ENCODE measurements at regions not wholly inside any gene's neighbourhood (a gene's known extent, or its start where the extent isn't known, plus 50 kb on each side); places are given as distances from the start of the nearest gene placed in this dataset.

DNA sequence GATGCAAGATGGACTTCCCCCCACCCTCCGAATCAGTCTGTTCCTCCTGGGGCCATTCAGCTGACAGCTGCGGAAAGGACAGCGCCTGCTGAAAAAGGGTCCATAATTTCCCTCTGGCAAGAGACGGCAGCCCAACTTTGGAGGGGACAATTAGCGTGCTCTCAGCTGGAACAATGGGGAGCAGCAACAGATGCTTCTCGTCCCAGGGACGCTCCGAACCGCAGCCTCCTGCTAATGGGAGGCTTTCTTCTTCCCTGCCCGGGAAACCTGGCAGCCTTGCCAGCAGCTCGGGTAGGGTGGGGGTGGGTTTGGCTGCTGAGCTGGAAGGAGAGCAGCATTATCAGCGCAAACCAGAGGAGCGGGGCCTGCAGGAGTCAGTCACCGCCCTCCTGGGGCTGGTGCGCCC is 500.0 kb upstream of the SALL1 start:
- H3K9ac ChIP-seq (ENCODE audit: low read length in 2 of 2) = no peak overlapping the region
- H3K27me3 ChIP-seq (ENCODE audit: control insufficient read depth in 1 of 2, insufficient read depth in 2 of 2, low read length in 2 of 2) = peaks cover 0 to 2% of the 10 kb centered on the region in 2 donors
- H3K36me3 ChIP-seq (ENCODE audit: control insufficient read depth in 2 of 2, insufficient read depth in 2 of 2, low read length in 2 of 2) = no peaks in the 10 kb centered on the region
- no peak overlapping the region for H3K27ac ChIP-seq (ENCODE audit: low read length)
- no peaks in the 10 kb centered on the region for H3K4me1 ChIP-seq (ENCODE audit: control insufficient read depth, insufficient read depth, low read length)
- peaks cover 0 to 5% of the 10 kb centered on the region in 2 donors for H3K9me3 ChIP-seq (ENCODE audit: control insufficient read depth in 2 of 2, low read length in 2 of 2)
- no peak overlapping the region for H3K4me3 ChIP-seq (ENCODE audit: low read length in 2 of 2)

DNA sequence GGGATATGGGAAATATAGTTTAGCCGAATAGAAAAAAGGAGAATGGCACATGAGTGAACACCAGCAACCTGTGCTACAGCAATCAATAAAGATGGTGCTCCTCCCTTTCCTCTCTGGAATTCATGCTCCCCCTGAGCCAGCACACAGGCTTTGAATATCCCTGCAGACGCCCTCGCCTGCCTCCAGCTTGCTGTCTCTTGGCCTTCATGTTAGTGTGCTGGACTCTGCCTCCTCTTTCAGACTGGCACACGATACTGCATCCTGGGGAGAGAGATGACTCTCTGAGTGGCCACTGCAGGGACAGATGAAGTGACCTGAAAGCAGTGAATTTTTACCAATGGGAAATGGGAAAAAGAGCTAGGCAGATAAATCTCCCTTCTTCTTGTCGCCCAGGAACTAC is 498.6 kb upstream of the SALL1 start:
- H3K4me1 ChIP-seq (ENCODE audit: control insufficient read depth, insufficient read depth, low read length) = no peaks in the 10 kb centered on the region
- peaks cover 0 to 5% of the 10 kb centered on the region in 2 donors for H3K9me3 ChIP-seq (ENCODE audit: control insufficient read depth in 2 of 2, low read length in 2 of 2)
- no peak overlapping the region for H3K9ac ChIP-seq (ENCODE audit: low read length in 2 of 2)

DNA sequence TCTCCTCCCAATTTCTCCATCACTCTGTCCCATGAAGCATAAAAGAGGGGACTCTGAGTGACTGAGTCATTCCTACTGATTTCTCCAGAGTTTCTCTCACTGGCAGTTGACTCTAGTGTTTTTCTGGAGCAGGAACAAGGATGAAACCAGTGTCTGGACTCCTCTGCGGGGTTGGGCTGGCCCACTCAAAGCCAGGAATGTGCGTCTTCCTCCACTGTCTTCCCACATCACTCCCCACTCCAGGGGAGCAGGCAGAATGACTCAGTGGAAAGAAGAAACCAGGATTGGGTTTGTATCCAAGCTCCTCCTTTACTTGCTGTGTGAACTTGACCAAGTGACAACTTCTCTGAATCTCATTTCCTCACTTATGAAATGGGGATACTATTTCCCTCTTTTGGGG is 497.5 kb upstream of the SALL1 start:
- Histone ChIP-seq H3K27ac (ENCODE audit: low read length) (no peak overlapping the region), H3K36me3 (ENCODE audit: control insufficient read depth in 2 of 2, insufficient read depth in 2 of 2, low read length in 2 of 2) (no peaks in the 10 kb centered on the region), H3K9ac (ENCODE audit: low read length in 2 of 2) (no peak overlapping the region), H3K27me3 (ENCODE audit: control insufficient read depth in 1 of 2, insufficient read depth in 2 of 2, low read length in 2 of 2) (peaks cover 0 to 2% of the 10 kb centered on the region in 2 donors), H3K4me1 (ENCODE audit: control insufficient read depth, insufficient read depth, low read length) (no peaks in the 10 kb centered on the region), H3K9me3 (ENCODE audit: control insufficient read depth in 2 of 2, low read length in 2 of 2) (peaks cover 0 to 5% of the 10 kb centered on the region in 2 donors), H3K4me3 (ENCODE audit: low read length in 2 of 2) (no peak overlapping the region)

More for the DNA sequence above, 498.6 kb upstream of the SALL1 start:
- Histone ChIP-seq H3K27me3 (ENCODE audit: control insufficient read depth in 1 of 2, insufficient read depth in 2 of 2, low read length in 2 of 2) (peaks cover 0 to 2% of the 10 kb centered on the region in 2 donors), H3K27ac (ENCODE audit: low read length) (no peak overlapping the region), H3K36me3 (ENCODE audit: control insufficient read depth in 2 of 2, insufficient read depth in 2 of 2, low read length in 2 of 2) (no peaks in the 10 kb centered on the region), H3K4me3 (ENCODE audit: low read length in 2 of 2) (no peak overlapping the region)

DNA sequence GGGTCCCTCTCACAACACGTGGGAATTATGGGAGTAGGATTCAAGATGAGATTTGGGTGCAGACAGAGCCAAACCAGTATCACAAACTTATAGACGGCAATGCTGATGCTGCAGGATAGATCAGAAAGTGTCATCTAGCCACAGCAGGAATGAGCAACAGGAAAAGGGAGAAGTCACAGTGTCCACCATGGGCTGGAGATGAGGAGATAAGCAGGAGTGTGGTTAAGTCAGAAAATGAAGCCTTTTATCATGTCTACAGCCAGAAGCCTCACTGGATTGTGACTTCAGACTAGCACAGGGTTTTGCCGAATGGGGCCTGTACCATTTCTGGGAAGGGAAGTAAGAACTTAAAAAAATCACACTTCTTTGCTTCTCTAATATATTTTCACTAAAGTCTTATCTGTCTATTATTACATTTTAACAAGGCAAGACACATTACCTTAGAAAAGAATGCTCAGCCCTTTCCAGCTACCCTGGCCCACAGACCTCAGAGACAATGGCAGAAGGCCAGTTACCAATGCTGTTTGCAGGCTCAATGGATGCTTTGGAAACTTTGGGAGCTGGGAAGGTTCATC is 490.2 kb upstream of the SALL1 start:
- H3K4me1 ChIP-seq (ENCODE audit: control insufficient read depth, insufficient read depth, low read length) = no peaks in the 10 kb centered on the region
- no peak overlapping the region for H3K4me3 ChIP-seq (ENCODE audit: low read length in 2 of 2)
- no peak overlapping the region for H3K9ac ChIP-seq (ENCODE audit: low read length in 2 of 2)
- H3K27me3 ChIP-seq (ENCODE audit: control insufficient read depth in 1 of 2, insufficient read depth in 2 of 2, low read length in 2 of 2) = peaks cover 0 to 3% of the 10 kb centered on the region in 2 donors
- peaks cover 0 to 5% of the 10 kb centered on the region in 2 donors for H3K9me3 ChIP-seq (ENCODE audit: control insufficient read depth in 2 of 2, low read length in 2 of 2)
- no peaks in the 10 kb centered on the region for H3K36me3 ChIP-seq (ENCODE audit: control insufficient read depth in 2 of 2, insufficient read depth in 2 of 2, low read length in 2 of 2)
- no peak overlapping the region for H3K27ac ChIP-seq (ENCODE audit: low read length)

DNA sequence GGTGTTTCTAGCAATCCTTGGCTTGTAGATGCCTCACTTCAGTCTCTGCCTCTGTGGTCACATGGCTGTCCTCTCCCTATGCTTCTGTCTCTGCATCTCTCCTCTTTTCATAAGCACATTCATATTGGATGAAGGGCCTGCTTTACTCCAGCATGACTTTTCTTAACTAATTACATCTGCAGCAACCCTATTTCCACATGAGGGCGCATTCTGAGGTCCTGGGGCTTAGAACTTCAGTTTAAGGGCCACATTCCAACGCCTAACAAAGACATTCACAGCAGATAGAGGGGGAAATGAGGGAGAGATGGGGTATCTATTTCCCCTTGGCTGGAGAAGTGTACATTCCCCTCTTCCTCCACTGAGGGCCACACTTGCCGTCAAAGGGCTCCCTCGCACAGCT is 489.1 kb upstream of the SALL1 start:
- H3K27ac ChIP-seq (ENCODE audit: low read length) = no peak overlapping the region
- no peak overlapping the region for H3K4me3 ChIP-seq (ENCODE audit: low read length in 2 of 2)
- H3K9ac ChIP-seq (ENCODE audit: low read length in 2 of 2) = no peak overlapping the region
- H3K36me3 ChIP-seq (ENCODE audit: control insufficient read depth in 2 of 2, insufficient read depth in 2 of 2, low read length in 2 of 2) = no peaks in the 10 kb centered on the region
- no peaks in the 10 kb centered on the region for H3K4me1 ChIP-seq (ENCODE audit: control insufficient read depth, insufficient read depth, low read length)
- H3K9me3 ChIP-seq (ENCODE audit: control insufficient read depth in 2 of 2, low read length in 2 of 2) = peaks cover 0 to 5% of the 10 kb centered on the region in 2 donors
- peaks cover 0 to 3% of the 10 kb centered on the region in 2 donors for H3K27me3 ChIP-seq (ENCODE audit: control insufficient read depth in 1 of 2, insufficient read depth in 2 of 2, low read length in 2 of 2)

DNA sequence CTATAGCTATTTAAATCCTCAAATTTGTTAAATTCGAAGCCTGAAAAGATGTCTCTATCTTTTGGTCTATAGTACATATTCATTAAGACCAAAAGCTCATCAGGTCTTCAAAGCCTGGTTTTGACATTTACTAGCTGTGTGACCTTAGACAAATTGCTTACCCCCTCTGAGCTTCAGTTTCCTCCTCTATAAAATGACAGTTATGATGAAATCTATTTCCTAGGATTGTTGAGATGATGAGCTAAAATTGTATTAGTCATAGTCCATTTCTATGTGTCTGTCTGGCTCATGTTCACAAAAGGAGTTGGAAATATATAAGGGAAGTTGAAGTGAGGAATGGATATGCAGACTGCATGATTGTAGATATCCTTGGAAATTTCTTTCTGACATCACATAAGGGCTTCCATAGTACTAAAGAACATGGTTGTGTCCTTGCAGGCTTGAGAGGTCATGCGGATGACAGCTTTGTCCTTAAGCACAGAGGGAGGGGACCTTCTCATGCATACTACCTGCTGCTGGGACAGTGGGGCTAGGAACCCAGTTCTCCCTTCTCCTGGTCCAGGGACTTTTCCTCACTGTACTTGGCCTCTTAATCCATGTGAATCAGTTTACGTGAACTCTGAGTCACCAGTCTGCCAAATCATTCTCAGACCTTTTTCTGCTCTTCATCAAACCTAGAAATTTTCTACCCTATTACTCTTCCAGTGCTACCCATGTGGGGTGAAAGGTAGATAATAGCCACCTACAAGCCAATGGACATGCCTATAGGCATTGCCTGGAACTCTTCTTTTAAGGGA is 487.5 kb upstream of the SALL1 start:
- Histone ChIP-seq H3K4me1 (ENCODE audit: control insufficient read depth, insufficient read depth, low read length) (no peaks in the 10 kb centered on the region), H3K27ac (ENCODE audit: low read length) (no peak overlapping the region), H3K9me3 (ENCODE audit: control insufficient read depth in 2 of 2, low read length in 2 of 2) (peaks cover 0 to 5% of the 10 kb centered on the region in 2 donors), H3K36me3 (ENCODE audit: control insufficient read depth in 2 of 2, insufficient read depth in 2 of 2, low read length in 2 of 2) (no peaks in the 10 kb centered on the region), H3K27me3 (ENCODE audit: control insufficient read depth in 1 of 2, insufficient read depth in 2 of 2, low read length in 2 of 2) (peaks cover 0 to 3% of the 10 kb centered on the region in 2 donors), H3K4me3 (ENCODE audit: low read length in 2 of 2) (no peak overlapping the region), H3K9ac (ENCODE audit: low read length in 2 of 2) (no peak overlapping the region)

DNA sequence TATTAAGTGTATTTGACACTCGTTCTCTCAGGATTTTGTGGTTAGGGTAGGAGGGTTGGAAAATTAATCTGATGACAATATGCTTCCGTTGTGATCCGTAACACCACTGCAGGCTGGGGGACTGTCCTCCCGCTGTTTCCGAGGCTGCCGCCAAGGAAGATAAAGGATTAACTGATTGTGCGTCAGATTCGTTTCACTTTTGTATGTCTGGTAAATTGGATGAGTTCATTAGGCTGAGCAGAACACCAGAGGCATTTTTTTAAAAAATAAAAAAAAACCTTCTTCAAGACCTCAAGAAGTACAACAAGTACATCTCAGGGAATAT is 486.7 kb upstream of the SALL1 start:
- Histone ChIP-seq H3K27ac (ENCODE audit: low read length) (no peak overlapping the region), H3K27me3 (ENCODE audit: control insufficient read depth in 1 of 2, insufficient read depth in 2 of 2, low read length in 2 of 2) (peaks cover 0 to 3% of the 10 kb centered on the region in 2 donors), H3K4me1 (ENCODE audit: control insufficient read depth, insufficient read depth, low read length) (no peaks in the 10 kb centered on the region), H3K9me3 (ENCODE audit: control insufficient read depth in 2 of 2, low read length in 2 of 2) (peaks cover 0 to 5% of the 10 kb centered on the region in 2 donors), H3K4me3 (ENCODE audit: low read length in 2 of 2) (no peak overlapping the region), H3K36me3 (ENCODE audit: control insufficient read depth in 2 of 2, insufficient read depth in 2 of 2, low read length in 2 of 2) (no peaks in the 10 kb centered on the region), H3K9ac (ENCODE audit: low read length in 2 of 2) (no peak overlapping the region)

DNA sequence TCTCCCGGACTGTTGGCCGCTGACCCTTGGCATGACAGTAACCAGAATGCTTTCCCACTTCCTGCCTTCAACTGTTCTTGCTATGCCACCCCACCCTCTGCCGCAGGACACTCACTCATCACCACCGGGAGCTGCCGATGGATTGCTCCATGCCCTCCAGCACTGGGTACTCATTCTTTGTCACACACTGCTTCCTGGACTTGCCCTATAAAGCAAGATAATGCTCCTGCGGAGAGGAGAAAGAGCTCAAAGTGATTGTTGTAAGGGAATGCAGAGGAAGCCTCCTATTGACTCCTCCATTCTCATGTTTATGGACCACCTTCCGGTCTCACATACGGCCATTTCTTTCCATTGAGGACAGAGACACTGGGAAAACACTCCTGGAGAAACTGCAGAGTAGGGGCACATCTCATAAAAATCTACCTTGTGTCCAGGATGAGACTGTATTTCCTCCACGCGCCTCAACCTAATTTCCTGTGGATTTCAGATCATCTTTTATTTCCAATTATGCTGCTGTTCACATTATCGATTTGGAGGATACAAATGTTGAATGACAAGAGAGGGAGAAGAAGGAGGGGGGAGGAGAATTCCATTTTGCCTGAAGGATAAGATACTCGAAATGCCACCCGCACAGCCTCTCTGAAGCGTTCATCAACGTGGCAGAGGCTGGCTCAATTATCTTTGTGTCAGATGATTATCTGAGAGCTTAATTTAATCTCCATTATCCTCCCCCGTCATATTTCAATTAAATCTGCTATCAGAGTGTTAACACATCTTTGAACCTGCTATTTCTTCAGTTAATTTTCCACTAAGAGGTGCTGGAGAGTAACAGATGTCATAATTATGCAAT is 486.1 kb upstream of the SALL1 start:
- H3K9ac ChIP-seq (ENCODE audit: low read length in 2 of 2) = no peak overlapping the region
- peaks cover 0 to 3% of the 10 kb centered on the region in 2 donors for H3K27me3 ChIP-seq (ENCODE audit: control insufficient read depth in 1 of 2, insufficient read depth in 2 of 2, low read length in 2 of 2)
- H3K4me1 ChIP-seq (ENCODE audit: control insufficient read depth, insufficient read depth, low read length) = no peaks in the 10 kb centered on the region
- H3K36me3 ChIP-seq (ENCODE audit: control insufficient read depth in 2 of 2, insufficient read depth in 2 of 2, low read length in 2 of 2) = no peaks in the 10 kb centered on the region
- no peak overlapping the region for H3K27ac ChIP-seq (ENCODE audit: low read length)
- peaks cover 0 to 5% of the 10 kb centered on the region in 2 donors for H3K9me3 ChIP-seq (ENCODE audit: control insufficient read depth in 2 of 2, low read length in 2 of 2)
- H3K4me3 ChIP-seq (ENCODE audit: low read length in 2 of 2) = no peak overlapping the region

DNA sequence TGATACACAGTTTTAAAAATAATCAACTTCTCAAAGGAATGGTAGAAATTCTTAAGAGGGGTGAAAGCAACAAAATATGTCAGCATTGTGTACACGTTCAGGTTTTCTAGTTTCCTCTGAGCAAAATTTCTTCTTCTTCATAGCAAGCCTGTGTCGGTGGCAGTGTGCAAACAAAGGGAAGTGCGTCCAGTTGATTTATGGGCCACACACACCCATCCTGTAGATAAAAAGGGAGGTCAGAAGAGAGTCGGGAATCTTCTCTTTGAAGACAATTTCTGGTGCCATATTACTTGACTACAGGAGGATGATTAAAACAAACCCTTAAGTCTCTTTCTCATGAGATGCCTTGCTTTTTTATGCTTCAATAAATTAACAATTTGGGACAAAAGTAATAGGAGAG is 484.1 kb upstream of the SALL1 start:
- H3K27me3 ChIP-seq (ENCODE audit: control insufficient read depth in 1 of 2, insufficient read depth in 2 of 2, low read length in 2 of 2) = peaks cover 0 to 3% of the 10 kb centered on the region in 2 donors
- no peaks in the 10 kb centered on the region for H3K36me3 ChIP-seq (ENCODE audit: control insufficient read depth in 2 of 2, insufficient read depth in 2 of 2, low read length in 2 of 2)
- no peak overlapping the region for H3K4me3 ChIP-seq (ENCODE audit: low read length in 2 of 2)
- H3K27ac ChIP-seq (ENCODE audit: low read length) = no peak overlapping the region
- no peaks in the 10 kb centered on the region for H3K4me1 ChIP-seq (ENCODE audit: control insufficient read depth, insufficient read depth, low read length)
- no peak overlapping the region for H3K9ac ChIP-seq (ENCODE audit: low read length in 2 of 2)
- peaks cover 0 to 5% of the 10 kb centered on the region in 2 donors for H3K9me3 ChIP-seq (ENCODE audit: control insufficient read depth in 2 of 2, low read length in 2 of 2)

DNA sequence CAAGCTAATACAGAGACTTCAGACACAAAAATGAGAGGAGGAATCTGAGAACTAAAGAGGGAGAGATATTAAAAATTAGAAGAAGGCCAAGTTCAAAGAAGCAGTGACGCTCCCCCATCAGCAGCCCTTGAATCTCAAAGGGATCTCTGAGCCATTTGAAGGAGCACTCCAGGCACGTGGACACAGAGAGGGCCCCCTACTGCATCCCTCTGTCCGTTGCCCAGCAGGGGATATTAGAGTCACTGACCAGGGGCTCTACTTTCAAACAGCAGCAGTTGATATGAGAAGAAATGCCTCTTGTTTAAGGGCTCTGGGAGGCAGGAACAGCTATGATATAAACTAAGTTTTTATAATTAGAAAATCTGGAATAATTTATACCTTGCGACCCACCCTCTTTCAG is 479.0 kb upstream of the SALL1 start:
- no peak overlapping the region for H3K4me3 ChIP-seq (ENCODE audit: low read length in 2 of 2)
- H3K9ac ChIP-seq (ENCODE audit: low read length in 2 of 2) = no peak overlapping the region
- H3K27ac ChIP-seq (ENCODE audit: low read length) = no peak overlapping the region
- H3K36me3 ChIP-seq (ENCODE audit: control insufficient read depth in 2 of 2, insufficient read depth in 2 of 2, low read length in 2 of 2) = no peaks in the 10 kb centered on the region
- H3K27me3 ChIP-seq (ENCODE audit: control insufficient read depth in 1 of 2, insufficient read depth in 2 of 2, low read length in 2 of 2) = no peaks in the 10 kb centered on the region
- H3K4me1 ChIP-seq (ENCODE audit: control insufficient read depth, insufficient read depth, low read length) = no peaks in the 10 kb centered on the region
- H3K9me3 ChIP-seq (ENCODE audit: control insufficient read depth in 2 of 2, low read length in 2 of 2) = no peaks in the 10 kb centered on the region

All from stomach smooth muscle (tissue), 2 donors.